ENCODE measurements at regions not wholly inside any gene's neighbourhood (a gene's known extent, or its start where the extent isn't known, plus 50 kb on each side); places are given as distances from the start of the nearest gene placed in this dataset.

- TF ChIP-seq NFE2L2 (IDR thresholded peaks at IDR 0.05; ENCODE audit: low read depth, low read length) (no peak), SMC3 (IDR thresholded peaks at IDR 0.05; ENCODE audit: low read depth, low read length) (no peak), CTCF (conservative IDR thresholded peaks at IDR 0.05; ENCODE audit: low read depth, low read length) (no peak), RFX5 (IDR thresholded peaks at IDR 0.05; ENCODE audit: low read depth, low read length) (no peak), CEBPB (IDR thresholded peaks at IDR 0.05; ENCODE audit: low read depth, low read length) (no peak), ELK1 (IDR thresholded peaks at IDR 0.05; ENCODE audit: borderline replicate concordance, low read depth, low read length) (no peak), MAZ (IDR thresholded peaks at IDR 0.05; ENCODE audit: borderline replicate concordance, low read depth, low read length) (no peak), RCOR1 (IDR thresholded peaks at IDR 0.05; ENCODE audit: insufficient replicate concordance, low read length) (no peak), BHLHE40 (IDR thresholded peaks at IDR 0.05; ENCODE audit: low read depth, low read length) (no peak), MXI1 (IDR thresholded peaks at IDR 0.05; ENCODE audit: borderline replicate concordance, low read depth, low read length) (no peak), RAD21 (IDR thresholded peaks at IDR 0.05; ENCODE audit: low read length) (no peak)
- Histone ChIP-seq H3K56ac (ENCODE audit: extremely low read depth, insufficient read depth, low read length) (no peak overlapping the region), H3K4me2 (ENCODE audit: low read depth, low read length) (no peak overlapping the region), H4K91ac (ENCODE audit: insufficient read depth, low read depth, low read length) (no peak overlapping the region), H3K4ac (ENCODE audit: low read depth, low read length) (no peak overlapping the region), H3K9me3 (ENCODE audit: control insufficient read depth, insufficient read depth, low read length) (no peaks in the 10 kb centered on the region), H2AFZ (replicated peaks; ENCODE audit: low read length, poor library complexity) (no peak overlapping the region), H3K14ac (replicated peaks; ENCODE audit: low read depth, low read length) (0 out of 2 replicates have a peak overlapping the region, but pooled peaks have one; percentile 55), H4K8ac (ENCODE audit: low read depth in 2 of 2, low read length in 2 of 2) (no peak overlapping the region), H2BK5ac (ENCODE audit: low read depth, low read length, poor library complexity, severe bottlenecking) (no peak overlapping the region), H2BK120ac (ENCODE audit: low read depth, low read length) (no peak overlapping the region), H4K20me1 (ENCODE audit: insufficient read depth, low read length) (no peaks in the 10 kb centered on the region), H3K23ac (ENCODE audit: low read depth, low read length) (no peak overlapping the region), H2BK15ac (ENCODE audit: low read depth, low read length) (no peak overlapping the region), H3K18ac (ENCODE audit: low read depth, low read length) (no peak overlapping the region), H3K4me1 (ENCODE audit: control insufficient read depth, insufficient read depth, low read length) (peaks cover 9% of the 10 kb centered on the region), H3K27ac (ENCODE audit: insufficient read depth, low read length) (no peak overlapping the region), H2BK20ac (ENCODE audit: low read depth, low read length) (peak overlapping the region; percentile 29; the same call in 1 of the 2 replicates), H4K5ac (ENCODE audit: low read depth, low read length) (no peak overlapping the region), H3K36me3 (ENCODE audit: control insufficient read depth, insufficient read depth, low read length) (no peaks in the 10 kb centered on the region), H3K27me3 (ENCODE audit: control insufficient read depth, insufficient read depth, low read length) (no peaks in the 10 kb centered on the region), H3K9ac (ENCODE audit: low read depth, low read length) (no peak overlapping the region), H3K9me1 (ENCODE audit: insufficient read depth, low read length) (peaks cover 7% of the 10 kb centered on the region; the same call in 1 of the 2 replicates), H2AK9ac (replicated peaks; ENCODE audit: low read depth, low read length, poor library complexity) (no peak overlapping the region), H2AK5ac (ENCODE audit: low read depth, low read length) (no peak overlapping the region), H3K4me3 (ENCODE audit: insufficient read depth, low read depth, low read length) (no peak overlapping the region), H3K79me1 (ENCODE audit: low read depth in 1 of 2, low read length in 2 of 2) (peaks cover 6 to 12% of the 10 kb centered on the region in 2 experiments)
- WGBS, 2 experiments (ENCODE audit: extremely low coverage in 2 of 2, insufficient read length in 1 of 2) = 100% methylated on average over 1 of the region's 8 CpGs; no CpG with 5 or more reads in 1 of the 2 experiments
- no peak for DNase-seq
- in situ Hi-C loops (cut with MboI; ENCODE audit: low sequenced_read_pairs) = no loop called here
- ChIA-PET POLR2A (ENCODE audit: unreplicated experiment) (no interaction called here), CTCF (no interaction called here)
- ATAC-seq (ENCODE audit: low read depth) = no peak
- intact Hi-C loops (cut with micrococcal nuclease) = no loop called here
- dilution Hi-C loops (cut with HindIII; ENCODE audit: low sequenced_read_pairs, unreplicated experiment) = no loop called here
- no TSS peak for BruUV-seq (replicated peaks)
Observed at GRCh38 chr4:182193311-182193710, 49.9 kb upstream of the TENM3 start.

All from IMR-90 (cell line).